Suppressor macrophage treated with lipopolysaccharide for 1 hour (primary cell): ENCODE measurements at regions not wholly inside any gene's neighbourhood (a gene's known extent, or its start where the extent isn't known, plus 50 kb on each side); places are given as distances from the start of the nearest gene placed in this dataset.
"Not testable (repeated sequence)": the region's sequence is repeated elsewhere in the genome, so short reads cannot be mapped to it uniquely, and the experiment has no call there.

Experiments used
- DNase-seq, 3 donors: peaks; one replicate each; pipeline ENCODE4 v3.0.0-alpha.2; 2020 to 2022

DNA sequence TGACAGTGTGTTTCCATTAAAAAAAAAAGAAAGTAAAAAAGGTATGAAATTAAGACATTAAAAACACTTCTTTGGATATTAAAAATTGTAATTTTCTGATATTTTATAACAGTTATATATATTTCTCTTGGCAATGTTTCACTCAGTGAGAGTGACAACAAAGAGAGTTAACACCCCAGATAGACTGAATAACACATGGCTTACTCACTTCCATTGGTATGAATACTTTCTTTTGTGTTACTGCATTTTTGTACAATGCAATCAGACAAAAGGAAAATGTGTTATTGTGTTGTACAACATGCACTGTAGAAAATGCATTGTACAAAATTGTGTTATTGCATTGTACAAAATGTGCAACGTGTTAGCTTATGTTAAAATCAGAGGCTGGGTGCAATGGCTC, 676.6 kb upstream of the AMELY start:
- DNase-seq, result not testable (repeated sequence)

- DNase-seq, result no peak
Observed at GRCh38 chrY:7562541-7562940, 651.0 kb upstream of the AMELY start.

DNA sequence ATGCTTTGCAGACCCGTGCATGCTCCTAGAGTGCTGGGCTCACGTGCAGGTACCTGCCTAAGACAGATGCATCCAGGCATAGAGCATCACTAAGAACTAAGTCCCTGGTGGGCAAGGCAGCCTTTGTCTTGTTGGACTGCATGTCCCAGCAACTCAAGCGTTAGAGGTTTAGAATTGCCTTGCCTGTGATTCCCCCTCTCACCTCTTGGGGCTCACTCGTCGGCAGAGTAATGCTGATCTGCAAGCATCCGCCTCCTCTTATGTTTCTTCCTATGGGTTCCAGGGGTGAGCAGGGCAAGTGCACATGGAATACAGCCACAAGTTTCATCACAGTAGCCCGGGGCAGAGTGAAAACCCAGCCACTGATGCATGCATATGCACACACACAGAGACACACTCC, 646.1 kb upstream of the AMELY start:
- peak in 1 of 3 donors; percentile 1 for DNase-seq

GRCh38 chrY:7555006-7555405, 643.5 kb upstream of the AMELY start:
- DNase-seq, result no peak

DNA sequence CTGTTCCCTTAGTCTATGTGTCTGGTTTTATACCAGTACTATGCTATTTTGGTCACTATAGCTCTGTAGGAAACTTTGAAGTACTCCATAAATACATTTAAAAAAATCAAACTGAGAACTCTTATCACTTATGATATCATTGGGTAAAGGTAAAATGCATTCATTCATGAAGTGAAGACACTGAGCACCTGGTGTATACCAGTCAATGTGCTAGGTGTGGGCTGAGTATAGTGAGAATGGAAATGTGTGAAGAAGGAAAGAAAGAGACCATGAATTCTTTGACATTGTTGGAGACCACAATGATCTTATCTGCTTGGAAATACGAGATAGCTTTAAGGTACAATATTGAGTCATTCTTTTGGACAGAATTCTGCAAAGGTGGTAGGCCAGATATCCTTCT, 633.5 kb upstream of the AMELY start:
- DNase-seq, result no peak

DNA sequence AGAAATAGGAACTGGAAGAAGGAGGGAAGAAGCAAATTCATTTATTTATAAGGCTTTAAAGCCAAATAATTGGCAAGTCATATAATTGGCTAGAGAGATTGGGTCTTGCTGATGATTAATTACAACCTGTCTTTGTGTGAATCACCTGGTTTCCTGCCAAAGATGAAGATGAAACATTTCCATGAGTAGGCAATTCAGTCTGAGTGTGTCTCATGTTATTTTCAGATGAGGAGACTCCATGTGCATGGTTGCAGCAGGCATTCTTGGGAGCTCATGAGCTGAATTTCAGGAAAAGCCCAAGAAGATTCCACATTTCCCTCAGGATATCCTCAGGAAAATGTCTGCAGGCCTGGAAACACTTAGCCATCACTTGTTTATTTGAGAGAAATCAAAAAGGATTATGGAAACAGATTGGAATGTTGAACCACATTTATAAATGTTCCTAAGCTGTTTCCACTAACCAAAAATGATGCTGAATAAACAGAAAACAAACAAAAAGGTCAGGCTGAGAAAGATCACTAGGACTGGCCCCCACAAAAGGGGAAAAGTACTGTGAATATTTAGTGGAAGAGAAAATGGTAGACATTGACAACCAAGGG, 632.7 kb upstream of the AMELY start:
- DNase-seq, result no peak

DNA sequence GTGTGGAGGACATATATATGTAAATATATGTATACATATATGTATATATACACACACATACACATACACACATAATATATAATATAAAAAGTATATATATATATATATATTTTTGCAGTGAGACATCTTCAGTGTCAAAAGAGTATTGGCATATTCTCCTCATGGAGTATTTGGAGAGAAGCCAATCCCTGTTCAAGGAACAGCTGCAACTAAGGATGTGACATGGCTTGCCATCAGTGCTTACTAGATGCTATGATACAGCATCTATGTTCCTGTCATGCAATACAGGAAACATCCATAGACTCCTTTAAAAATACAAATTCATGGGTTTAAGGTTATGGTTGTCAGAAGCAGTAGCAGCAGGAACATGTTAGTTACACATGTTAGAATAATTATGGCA, 632.0 kb upstream of the AMELY start:
- DNase-seq, result no peak

- no peak for DNase-seq
Observed at GRCh38 chrY:7542256-7542858, 630.8 kb upstream of the AMELY start.

GRCh38 chrY:7529396-7529795, 617.8 kb upstream of the AMELY start:
- peak in 2 of 3 donors; percentile 7 to 18 for DNase-seq

DNA sequence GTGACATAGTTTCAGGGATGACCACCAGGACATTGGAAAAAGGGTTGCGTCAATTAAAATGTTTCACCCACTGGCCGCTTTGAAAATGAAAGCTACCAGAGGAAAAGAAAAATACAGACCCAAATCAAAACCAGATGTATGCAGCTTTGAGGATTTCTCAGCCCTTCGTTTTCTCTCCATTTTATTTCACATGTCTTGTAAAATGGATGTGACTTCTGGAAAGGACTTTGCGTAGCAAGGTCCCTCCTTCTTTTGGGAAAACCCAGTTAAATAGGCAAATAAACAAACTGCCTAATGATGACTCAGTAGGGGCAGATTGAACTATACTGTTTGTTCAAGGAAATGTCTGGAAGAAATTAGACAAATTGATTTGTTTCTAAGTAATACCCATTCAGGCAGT, 616.0 kb upstream of the AMELY start:
- not testable (repeated sequence) for DNase-seq

DNA sequence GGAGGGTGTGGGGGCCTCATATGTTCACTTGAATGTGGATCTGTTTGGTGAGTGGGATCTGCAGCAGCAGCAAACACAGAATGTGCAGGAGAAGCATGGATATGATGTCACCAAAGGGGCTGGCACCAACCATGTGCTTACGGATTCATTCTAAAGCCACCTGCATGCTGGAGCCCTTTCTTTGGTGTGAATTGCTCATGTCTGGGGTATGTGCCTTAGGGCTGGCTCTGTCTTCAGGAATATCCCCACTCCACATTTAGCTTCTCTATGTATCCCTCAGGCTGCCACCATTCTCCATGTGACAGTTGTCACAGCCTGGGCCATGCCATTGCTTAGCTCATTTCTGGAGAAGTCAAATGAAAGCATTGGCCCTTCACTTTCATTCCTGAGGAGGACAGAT, 606.8 kb upstream of the AMELY start:
- DNase-seq, result no peak

DNA sequence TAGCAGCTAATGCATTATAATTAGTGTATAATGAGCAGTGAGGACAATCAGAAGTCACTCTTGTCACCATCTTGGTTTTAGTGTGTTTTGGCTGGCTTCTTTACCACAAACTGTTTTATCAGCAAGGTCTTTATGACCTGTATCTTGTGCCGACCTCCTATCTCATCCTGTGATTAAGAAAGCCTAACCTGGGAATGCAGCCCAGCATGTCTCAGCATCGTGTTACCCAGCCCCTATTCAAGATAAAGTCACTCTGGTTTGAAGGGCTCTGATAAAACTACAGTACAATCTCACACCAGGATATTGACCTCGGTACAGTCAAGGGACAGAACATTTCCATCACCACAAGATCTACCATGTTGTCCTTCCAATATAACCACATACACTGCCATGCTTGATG, 604.7 kb upstream of the AMELY start:
- no peak for DNase-seq

- no peak for DNase-seq
Observed at GRCh38 chrY:7515812-7516211, 604.3 kb upstream of the AMELY start.

DNA sequence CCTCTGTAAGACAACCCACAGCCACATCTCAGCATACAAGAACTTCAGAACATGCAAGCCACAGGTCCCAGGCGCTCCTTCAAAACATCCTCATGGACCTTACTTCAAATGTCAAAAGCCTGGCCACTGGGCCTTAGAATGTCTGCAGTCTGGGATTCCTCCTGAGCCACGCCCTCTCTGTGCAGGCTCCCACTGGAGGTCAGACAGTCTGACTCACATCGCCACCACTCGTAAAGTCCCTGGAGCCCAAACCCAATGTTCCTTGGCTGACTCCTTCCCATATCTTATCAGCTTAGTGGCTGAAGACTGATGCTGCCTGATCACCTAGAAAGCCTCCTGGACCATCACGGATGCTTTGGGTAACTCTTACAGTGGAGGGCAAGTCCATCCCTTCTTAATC, 591.3 kb upstream of the AMELY start:
- no peak for DNase-seq

DNA sequence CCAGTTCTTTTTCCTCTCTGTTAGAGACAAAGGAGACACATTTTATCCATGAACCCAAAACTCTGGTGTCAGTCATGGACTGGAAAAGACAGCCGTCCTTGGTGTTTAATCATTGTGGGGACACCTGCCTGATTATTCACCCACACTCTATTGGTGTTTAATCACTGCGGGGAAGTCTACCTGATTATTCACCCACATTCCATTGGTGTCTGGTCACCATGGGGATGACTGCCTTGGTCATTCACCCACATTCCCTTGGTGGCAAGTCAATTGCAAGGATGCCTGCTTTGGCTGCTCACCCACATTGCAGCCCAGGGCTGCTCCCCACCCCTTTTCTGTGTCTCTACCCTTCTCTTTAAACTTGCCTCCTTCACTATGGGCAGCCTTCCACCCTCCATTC, 589.7 kb upstream of the AMELY start:
- DNase-seq, result no peak

DNA sequence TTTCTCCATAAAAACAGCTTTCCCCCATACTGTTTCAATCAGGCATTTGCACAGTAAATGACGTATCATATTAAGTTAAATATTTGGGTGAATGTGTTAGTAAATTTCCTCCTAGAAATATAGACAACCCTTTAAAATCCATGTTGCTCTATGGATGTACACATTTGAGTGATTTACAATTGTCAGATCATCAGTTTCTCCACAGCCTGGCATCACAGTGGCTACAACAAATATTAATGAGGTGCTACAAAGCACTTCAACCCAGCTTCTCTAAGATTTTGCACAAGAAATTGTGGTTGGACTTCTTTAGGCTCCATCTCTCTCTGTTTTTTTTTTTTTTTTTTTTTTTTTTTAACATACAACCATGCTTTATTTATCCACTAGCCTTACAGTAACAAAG, 584.4 kb upstream of the AMELY start:
- no peak for DNase-seq

DNA sequence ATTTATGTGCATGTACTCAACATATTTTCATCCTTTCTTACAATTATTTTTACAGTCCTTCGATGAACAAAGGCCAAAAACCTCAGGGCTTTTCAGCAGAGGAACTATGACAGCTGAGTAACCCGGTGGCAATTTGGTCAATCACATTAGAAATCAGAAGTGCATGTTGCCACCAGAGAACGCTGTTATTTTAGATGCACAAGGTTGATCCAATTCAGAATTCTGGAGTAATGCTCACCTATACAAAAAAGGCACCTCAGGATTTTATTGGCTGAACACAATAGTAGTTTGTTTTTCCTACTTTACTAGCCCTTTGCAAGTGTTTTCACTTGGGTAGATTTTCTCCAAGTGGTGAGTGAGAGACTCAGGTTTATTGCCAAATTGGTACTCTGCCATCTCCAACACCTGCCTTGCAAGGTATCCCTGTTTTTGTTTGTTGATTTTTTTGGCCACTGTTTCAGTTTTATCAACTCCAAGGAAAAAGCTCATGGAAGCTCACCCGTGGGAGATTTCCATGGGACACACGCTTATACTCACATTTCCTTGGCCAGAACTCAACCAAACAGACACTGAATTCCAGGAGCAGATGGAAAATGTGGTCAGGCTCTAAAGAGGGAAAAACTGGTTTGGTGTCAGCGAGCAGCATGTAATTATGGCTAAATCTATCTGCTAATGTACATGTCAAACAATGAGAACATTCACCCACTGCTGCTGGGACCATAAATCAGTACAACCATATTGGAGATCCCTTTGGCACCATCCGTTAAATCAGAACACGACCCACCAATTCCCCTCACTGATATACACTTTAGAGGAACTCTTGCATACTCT, 573.1 kb upstream of the AMELY start:
- not testable (repeated sequence) for DNase-seq

DNA sequence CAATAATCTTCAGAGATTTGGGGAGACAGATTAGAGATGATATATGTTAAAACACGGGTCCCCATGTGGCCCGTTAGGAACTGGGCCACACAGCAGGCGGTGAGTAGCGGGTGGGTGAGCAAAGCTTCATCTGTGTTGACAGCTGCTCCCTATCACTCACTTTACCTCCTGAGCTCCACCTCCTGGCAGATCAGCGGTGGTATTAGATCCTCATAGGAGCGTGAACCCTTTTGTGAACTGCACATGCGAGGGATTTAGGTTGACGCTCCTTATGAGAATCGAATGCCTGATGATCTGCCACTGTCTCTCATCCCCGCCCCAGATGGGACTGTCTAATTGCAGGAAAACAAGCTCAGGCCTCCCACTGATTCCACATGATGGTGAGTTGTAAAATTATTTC, 560.4 kb upstream of the AMELY start:
- no peak for DNase-seq

GRCh38 chrY:7470037-7470436, 558.5 kb upstream of the AMELY start:
- no peak for DNase-seq

DNA sequence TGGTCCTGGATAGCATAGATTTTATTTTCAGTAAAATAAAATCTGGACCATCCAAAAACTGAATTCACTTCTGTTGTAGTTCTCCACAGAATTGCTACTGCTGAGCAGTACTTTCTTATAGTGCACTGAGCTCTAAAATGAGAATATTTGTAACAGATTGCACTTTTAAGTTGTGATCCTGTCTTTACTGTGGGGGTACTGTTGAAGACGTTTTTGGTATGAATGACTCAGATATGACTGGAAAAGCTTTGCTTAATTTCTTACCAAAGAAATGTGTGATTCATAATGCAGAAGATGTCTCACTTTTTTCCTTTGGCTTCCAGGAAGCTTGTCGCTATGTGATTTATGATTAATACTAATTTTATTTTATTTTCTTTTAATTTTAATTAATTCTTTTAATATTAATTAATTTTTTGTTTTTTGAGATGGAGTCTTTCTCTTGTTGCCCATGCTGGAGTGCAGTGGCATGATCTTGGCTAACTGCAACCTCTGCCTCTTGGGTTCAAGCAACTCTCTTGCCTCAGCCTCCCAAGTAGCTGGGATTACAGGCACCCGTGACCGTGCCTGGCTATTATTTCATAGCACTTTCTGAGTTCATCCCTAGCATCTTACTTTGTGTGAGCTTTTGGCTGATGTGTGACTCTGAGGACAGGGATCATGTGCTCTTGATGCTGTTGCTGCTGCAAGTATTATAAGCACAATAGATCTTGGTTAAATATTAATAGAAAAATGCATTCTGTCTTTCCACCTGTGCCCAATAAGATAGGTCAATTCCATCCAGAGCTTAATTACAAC, 557.6 kb upstream of the AMELY start:
- DNase-seq, result peak in 2 of 3 donors; percentile 4 to 20

DNA sequence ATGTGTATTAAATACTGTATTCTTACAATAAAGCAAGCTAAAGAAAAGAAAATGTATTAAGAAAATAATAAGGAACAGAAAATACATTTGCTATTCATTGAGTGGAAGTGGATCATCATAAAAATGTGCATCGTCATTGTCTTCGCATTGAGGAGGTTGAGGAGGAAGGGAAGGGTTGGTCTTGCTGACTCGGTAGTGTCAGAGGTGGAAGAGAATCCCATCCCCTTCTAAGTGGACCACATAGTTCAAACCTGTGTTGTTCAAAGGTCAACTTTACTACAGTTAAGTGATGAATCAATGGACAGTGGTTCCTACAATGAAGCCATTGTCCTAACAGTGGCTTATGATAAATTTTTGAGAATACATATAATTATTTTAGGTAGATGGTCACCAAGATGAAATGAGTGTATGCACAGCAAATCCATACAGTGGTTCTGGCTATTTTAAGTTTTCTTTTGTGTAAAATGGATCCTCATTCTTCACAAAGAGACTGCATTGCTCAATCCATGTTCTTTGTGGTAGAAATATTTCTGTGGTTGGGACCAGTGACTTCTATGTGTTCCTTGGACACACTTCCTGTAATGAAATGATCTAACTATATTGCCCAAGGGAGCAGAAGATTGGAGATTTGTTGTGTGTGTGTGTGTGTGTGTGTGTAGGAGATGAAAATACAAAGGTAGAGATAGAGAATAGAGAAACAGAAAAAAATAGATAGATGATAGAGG, 556.4 kb upstream of the AMELY start:
- DNase-seq, result peak in 1 of 3 donors; percentile 6

DNA sequence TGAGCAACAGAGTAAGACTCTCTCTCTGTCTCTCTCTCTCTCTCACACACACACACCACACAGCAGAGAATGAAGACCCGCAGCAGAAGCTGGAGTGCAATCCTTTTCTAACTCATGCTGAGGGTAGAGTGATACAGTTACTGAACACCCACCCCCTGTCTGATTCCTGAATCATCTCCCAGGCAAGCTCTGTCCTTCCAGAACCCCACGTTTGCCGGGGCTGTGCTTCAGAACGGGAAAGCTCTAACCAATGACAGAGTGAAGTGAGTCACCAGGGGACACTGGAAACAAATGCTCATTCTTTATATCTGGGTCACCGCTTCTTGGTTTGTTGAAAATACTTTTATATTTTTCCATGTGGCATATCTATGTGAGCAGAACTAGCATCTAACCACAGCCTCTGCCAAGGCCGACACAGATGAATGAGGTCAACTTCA, 553.7 kb upstream of the AMELY start:
- no peak for DNase-seq

DNA sequence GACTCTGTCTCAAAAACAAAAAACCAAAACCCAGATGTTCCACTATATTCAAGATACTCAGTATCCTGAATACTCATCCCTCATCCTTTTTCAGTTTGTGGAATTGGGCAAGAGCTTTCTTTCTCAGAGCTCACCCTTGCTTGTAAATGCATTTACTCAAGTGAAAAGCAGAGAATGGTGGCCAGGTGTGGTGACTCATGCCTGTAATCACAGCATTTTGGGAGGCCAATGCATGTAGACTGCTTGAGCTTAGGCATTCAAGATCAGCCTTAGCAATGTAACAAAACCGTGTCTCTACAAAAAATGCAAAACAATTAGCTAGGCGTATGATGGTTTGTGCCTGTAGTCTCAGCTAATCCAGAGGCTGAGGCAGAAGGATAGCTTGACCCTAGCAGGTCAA, 553.2 kb upstream of the AMELY start:
- DNase-seq, result no peak
